ENCODE measurements at regions not wholly inside any gene's neighbourhood (a gene's known extent, or its start where the extent isn't known, plus 50 kb on each side); places are given as distances from the start of the nearest gene placed in this dataset.
"Not testable (repeated sequence)": the region's sequence is repeated elsewhere in the genome, so short reads cannot be mapped to it uniquely, and the experiment has no call there.

DNA sequence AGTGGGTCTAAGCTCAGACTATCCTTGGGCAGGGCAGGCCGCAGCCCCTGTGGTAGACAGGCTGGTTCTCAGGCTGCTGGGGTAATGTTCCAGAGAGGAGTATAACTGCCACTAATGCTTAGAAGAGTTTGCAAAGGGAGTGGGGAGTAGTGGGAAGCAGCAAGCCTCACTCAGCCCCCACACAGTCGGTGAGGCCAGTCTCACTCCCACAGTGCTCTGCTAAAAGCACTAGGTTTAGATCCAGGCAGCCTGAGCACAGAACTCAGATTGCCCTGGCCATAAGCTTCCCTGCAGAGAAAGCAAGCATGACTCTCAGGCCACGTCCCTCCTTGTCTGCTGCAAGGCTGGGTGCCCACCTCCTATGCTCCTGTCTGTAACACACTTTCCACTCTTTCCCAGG lies 69.4 kb upstream of the HCN1 start:
- H3K36me3 Mint-ChIP-seq (ENCODE audit: low read depth): no peaks in the 10 kb centered on the region
- no peaks in the 10 kb centered on the region for H3K4me1 Mint-ChIP-seq
- no peak overlapping the region for H3K4me3 ChIP-seq (ENCODE audit: low read length)
- no peak overlapping the region for H3K9ac ChIP-seq (ENCODE audit: extremely low read depth, low read length, poor library complexity, severe bottlenecking)
- no peak overlapping the region for H3K4me3 Mint-ChIP-seq
- no peak overlapping the region for H3K27ac ChIP-seq (ENCODE audit: low read depth, low read length)
- no peak overlapping the region for H3K27ac Mint-ChIP-seq
- peaks cover 30% of the 10 kb centered on the region for H3K9me3 Mint-ChIP-seq
- DNase-seq: no peak
- no peaks in the 10 kb centered on the region for H3K36me3 ChIP-seq (ENCODE audit: control insufficient read depth, insufficient read depth, low read length)
- peaks cover 66% of the 10 kb centered on the region for H3K9me3 ChIP-seq (ENCODE audit: control insufficient read depth, low read length)
- H3K27me3 Mint-ChIP-seq (ENCODE audit: insufficient read depth): peaks cover 2% of the 10 kb centered on the region
- 46 to 68% methylated on average over 1 to 3 of the region's 3 CpGs for WGBS, 2 experiments (ENCODE audit: insufficient coverage in 1 of 2, insufficient read length in 1 of 2)
- H3K27me3 ChIP-seq (ENCODE audit: control insufficient read depth, insufficient read depth, low read length, poor library complexity, severe bottlenecking): no peaks in the 10 kb centered on the region
- no peaks in the 10 kb centered on the region for H3K4me1 ChIP-seq (ENCODE audit: control insufficient read depth, insufficient read depth, low read length)
- TF ChIP-seq, protein P1, sequence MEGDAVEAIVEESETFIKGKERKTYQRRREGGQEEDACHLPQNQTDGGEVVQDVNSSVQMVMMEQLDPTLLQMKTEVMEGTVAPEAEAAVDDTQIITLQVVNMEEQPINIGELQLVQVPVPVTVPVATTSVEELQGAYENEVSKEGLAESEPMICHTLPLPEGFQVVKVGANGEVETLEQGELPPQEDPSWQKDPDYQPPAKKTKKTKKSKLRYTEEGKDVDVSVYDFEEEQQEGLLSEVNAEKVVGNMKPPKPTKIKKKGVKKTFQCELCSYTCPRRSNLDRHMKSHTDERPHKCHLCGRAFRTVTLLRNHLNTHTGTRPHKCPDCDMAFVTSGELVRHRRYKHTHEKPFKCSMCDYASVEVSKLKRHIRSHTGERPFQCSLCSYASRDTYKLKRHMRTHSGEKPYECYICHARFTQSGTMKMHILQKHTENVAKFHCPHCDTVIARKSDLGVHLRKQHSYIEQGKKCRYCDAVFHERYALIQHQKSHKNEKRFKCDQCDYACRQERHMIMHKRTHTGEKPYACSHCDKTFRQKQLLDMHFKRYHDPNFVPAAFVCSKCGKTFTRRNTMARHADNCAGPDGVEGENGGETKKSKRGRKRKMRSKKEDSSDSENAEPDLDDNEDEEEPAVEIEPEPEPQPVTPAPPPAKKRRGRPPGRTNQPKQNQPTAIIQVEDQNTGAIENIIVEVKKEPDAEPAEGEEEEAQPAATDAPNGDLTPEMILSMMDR (conservative IDR thresholded peaks at IDR 0.05): no peak

DNA sequence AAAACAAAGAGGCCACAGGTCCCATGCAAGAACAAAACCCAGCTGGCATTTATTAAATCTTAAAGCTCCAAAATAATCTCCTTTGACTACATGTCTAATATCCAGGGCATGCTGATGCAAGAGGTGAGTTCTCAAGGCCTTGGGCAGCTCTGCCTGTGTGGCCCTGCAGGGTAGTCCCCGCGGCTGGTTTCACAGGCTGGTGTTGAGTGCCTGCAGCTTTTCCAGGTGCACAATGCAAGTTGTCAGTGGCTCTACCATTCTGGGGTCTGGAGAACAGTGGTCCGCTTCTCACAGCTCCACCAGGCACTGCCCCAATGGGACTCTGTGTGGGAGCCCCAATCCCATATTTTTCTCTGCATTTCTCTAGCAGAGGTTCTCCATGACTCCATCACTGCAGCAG lies 54.4 kb upstream of the HCN1 start:
- no peaks in the 10 kb centered on the region for H3K27me3 Mint-ChIP-seq (ENCODE audit: insufficient read depth)
- peaks cover 48% of the 10 kb centered on the region for H3K9me3 Mint-ChIP-seq
- no peak overlapping the region for H3K9ac ChIP-seq (ENCODE audit: extremely low read depth, low read length, poor library complexity, severe bottlenecking)
- no peaks in the 10 kb centered on the region for H3K36me3 ChIP-seq (ENCODE audit: control insufficient read depth, insufficient read depth, low read length)
- H3K27me3 ChIP-seq (ENCODE audit: control insufficient read depth, insufficient read depth, low read length, poor library complexity, severe bottlenecking): no peaks in the 10 kb centered on the region
- peaks cover 39% of the 10 kb centered on the region for H3K9me3 ChIP-seq (ENCODE audit: control insufficient read depth, low read length)
- TF ChIP-seq, protein P1 (conservative IDR thresholded peaks at IDR 0.05): no peak
- H3K4me1 ChIP-seq (ENCODE audit: control insufficient read depth, insufficient read depth, low read length): no peaks in the 10 kb centered on the region
- DNase-seq: no peak
- no peak overlapping the region for H3K4me3 ChIP-seq (ENCODE audit: low read length)
- 91 to 100% methylated on average over 2 to 3 of the region's 3 CpGs for WGBS, 2 experiments (ENCODE audit: insufficient coverage in 1 of 2, insufficient read length in 1 of 2)
- H3K27ac ChIP-seq (ENCODE audit: low read depth, low read length): no peak overlapping the region
- H3K36me3 Mint-ChIP-seq (ENCODE audit: low read depth): no peaks in the 10 kb centered on the region
- H3K4me3 Mint-ChIP-seq: no peak overlapping the region
- H3K4me1 Mint-ChIP-seq: no peaks in the 10 kb centered on the region
- no peak overlapping the region for H3K27ac Mint-ChIP-seq

DNA sequence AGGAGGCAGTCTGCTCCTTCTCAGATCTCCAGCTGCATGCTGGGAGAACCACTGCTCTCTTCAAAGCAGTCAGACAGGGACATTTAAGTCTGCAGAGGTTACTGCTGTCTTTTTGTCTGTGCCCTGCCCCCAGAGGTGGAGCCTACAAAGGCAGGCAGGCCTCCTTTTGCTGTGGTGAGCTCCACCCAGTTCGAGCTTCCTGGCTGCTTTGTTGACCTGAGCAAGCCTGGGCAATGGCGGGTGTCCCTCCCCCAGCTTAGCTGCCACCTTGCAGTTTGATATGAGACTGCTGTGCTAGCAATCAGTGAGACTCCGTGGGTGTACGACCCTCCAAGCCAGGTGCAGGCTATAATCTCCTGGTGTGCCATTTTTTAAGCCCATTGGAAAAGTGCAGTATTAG lies 52.3 kb upstream of the HCN1 start:
- 68 to 89% methylated on average over 4 of the region's 4 CpGs for WGBS, 2 experiments (ENCODE audit: insufficient coverage in 1 of 2, insufficient read length in 1 of 2)
- H3K4me3 Mint-ChIP-seq: not testable (repeated sequence)

More for the DNA sequence above, 52.3 kb upstream of the HCN1 start:
- H3K27me3 ChIP-seq (ENCODE audit: control insufficient read depth, insufficient read depth, low read length, poor library complexity, severe bottlenecking); H3K4me1 Mint-ChIP-seq; H3K36me3 Mint-ChIP-seq (ENCODE audit: low read depth); H3K4me3 ChIP-seq (ENCODE audit: low read length); H3K27ac Mint-ChIP-seq; DNase-seq; H3K4me1 ChIP-seq (ENCODE audit: control insufficient read depth, insufficient read depth, low read length); H3K36me3 ChIP-seq (ENCODE audit: control insufficient read depth, insufficient read depth, low read length); H3K27ac ChIP-seq (ENCODE audit: low read depth, low read length); H3K27me3 Mint-ChIP-seq (ENCODE audit: insufficient read depth); H3K9ac ChIP-seq (ENCODE audit: extremely low read depth, low read length, poor library complexity, severe bottlenecking): not testable (repeated sequence)
- H3K9me3 ChIP-seq (ENCODE audit: control insufficient read depth, low read length): peaks cover 27% of the 10 kb centered on the region
- peaks cover 49% of the 10 kb centered on the region for H3K9me3 Mint-ChIP-seq
